Stimulated activated CD4-positive, alpha-beta T cell treated with anti-CD3 and anti-CD28 coated beads, Interleukin-4, amount 100 ng/mL, for 48 hours (primary cell): ENCODE measurements at regions not wholly inside any gene's neighbourhood (a gene's known extent, or its start where the extent isn't known, plus 50 kb on each side); places are given as distances from the start of the nearest gene placed in this dataset.

Experiments used
- DNase-seq, 2 donors: peaks; one replicate each; pipeline ENCODE4 v3.0.0-alpha.2; 2020; ENCODE audit warnings: low read depth in 2 of 2

- DNase-seq, result no peak
These were observed 219.5 kb downstream of the PCDH7 start for GRCh38 chr4:30939684-30940083.

GRCh38 chr4:30941641-30942040 is 221.5 kb downstream of the PCDH7 start:
- DNase-seq, result no peak

- DNase-seq, result no peak
These were observed 223.2 kb downstream of the PCDH7 start for GRCh38 chr4:30943356-30943755.

GRCh38 chr4:30945586-30945985 is 225.4 kb downstream of the PCDH7 start:
- DNase-seq, result no peak

GRCh38 chr4:30946288-30946687 is 226.1 kb downstream of the PCDH7 start:
- DNase-seq, result no peak

GRCh38 chr4:30948653-30949052 is 228.5 kb downstream of the PCDH7 start:
- DNase-seq, result no peak

GRCh38 chr4:30950737-30951136 is 230.6 kb downstream of the PCDH7 start:
- DNase-seq, result no peak

GRCh38 chr4:30952526-30953219 is 232.5 kb downstream of the PCDH7 start:
- no peak for DNase-seq

GRCh38 chr4:30953799-30954198 is 233.6 kb downstream of the PCDH7 start:
- no peak for DNase-seq

- no peak for DNase-seq
These were observed 236.7 kb downstream of the PCDH7 start for GRCh38 chr4:30956916-30957315.

GRCh38 chr4:30957706-30958105 is 237.5 kb downstream of the PCDH7 start:
- DNase-seq, result no peak

- DNase-seq, result no peak
These were observed 239.8 kb downstream of the PCDH7 start for GRCh38 chr4:30959781-30960485.

GRCh38 chr4:30962939-30963338 is 242.8 kb downstream of the PCDH7 start:
- no peak for DNase-seq

GRCh38 chr4:30968926-30969325 is 248.8 kb downstream of the PCDH7 start:
- no peak for DNase-seq

GRCh38 chr4:30972542-30972941 is 252.4 kb downstream of the PCDH7 start:
- no peak for DNase-seq

GRCh38 chr4:30973993-30974392 is 253.8 kb downstream of the PCDH7 start:
- DNase-seq, result no peak

- DNase-seq, result no peak
These were observed 259.2 kb downstream of the PCDH7 start for GRCh38 chr4:30979402-30979801.

- DNase-seq, result no peak
These were observed 269.3 kb downstream of the PCDH7 start for GRCh38 chr4:30989508-30989907.

GRCh38 chr4:30996841-30997240 is 276.7 kb downstream of the PCDH7 start:
- DNase-seq, result no peak

- DNase-seq, result no peak
These were observed 284.9 kb downstream of the PCDH7 start for GRCh38 chr4:31005037-31005436.

- DNase-seq, result no peak
These were observed 287.7 kb downstream of the PCDH7 start for GRCh38 chr4:31007858-31008257.

- no peak for DNase-seq
These were observed 289.8 kb downstream of the PCDH7 start for GRCh38 chr4:31009926-31010325.

GRCh38 chr4:31015123-31015522 is 295.0 kb downstream of the PCDH7 start:
- no peak for DNase-seq
